ENCODE measurements at regions not wholly inside any gene's neighbourhood (a gene's known extent, or its start where the extent isn't known, plus 50 kb on each side); places are given as distances from the start of the nearest gene placed in this dataset.

- POLR2A ChIA-PET = no interaction called here
- intact Hi-C loops (cut with micrococcal nuclease) = no loop called here
- CTCF ChIA-PET = no interaction called here
Measured at GRCh38 chr6:21823371-21823770, 229.8 kb downstream of the SOX4 start.

GRCh38 chr6:21824431-21825177 is 231.1 kb downstream of the SOX4 start:
- ChIA-PET POLR2A (no interaction called here), CTCF (no interaction called here)
- no peaks in the 10 kb centered on the region for H3K4me1 Mint-ChIP-seq
- no peaks in the 10 kb centered on the region for H3K36me3 Mint-ChIP-seq (ENCODE audit: low read depth)
- TF ChIP-seq CTCF (IDR thresholded peaks at IDR 0.05) = no peak
- no peaks in the 10 kb centered on the region for H3K27me3 Mint-ChIP-seq
- DNase-seq (no peak), ATAC-seq (ENCODE audit: low read depth) (no peak)
- H3K4me3 Mint-ChIP-seq = no peak overlapping the region
- intact Hi-C loops (cut with micrococcal nuclease) = no loop called here
- no peak overlapping the region for H3K27ac Mint-ChIP-seq
- no peaks in the 10 kb centered on the region for H3K9me3 Mint-ChIP-seq

More at GRCh38 chr6:21823371-21823770, 229.8 kb downstream of the SOX4 start:
- Mint-ChIP-seq H3K4me1 (no peaks in the 10 kb centered on the region), H3K27ac (no peak overlapping the region), H3K36me3 (ENCODE audit: low read depth) (no peaks in the 10 kb centered on the region), H3K9me3 (no peaks in the 10 kb centered on the region), H3K4me3 (no peak overlapping the region), H3K27me3 (no peaks in the 10 kb centered on the region)
- no peak for ATAC-seq (ENCODE audit: low read depth)
- no peak for DNase-seq
- TF ChIP-seq CTCF (IDR thresholded peaks at IDR 0.05) = no peak

GRCh38 chr6:21826023-21826422 is 232.5 kb downstream of the SOX4 start:
- TF ChIP-seq CTCF (IDR thresholded peaks at IDR 0.05) = no peak
- ATAC-seq (ENCODE audit: low read depth) (no peak), DNase-seq (no peak)
- intact Hi-C loops (cut with micrococcal nuclease) = no loop called here
- POLR2A ChIA-PET = no interaction called here
- Mint-ChIP-seq H3K36me3 (ENCODE audit: low read depth) (no peaks in the 10 kb centered on the region), H3K9me3 (no peaks in the 10 kb centered on the region), H3K4me3 (no peak overlapping the region), H3K27ac (no peak overlapping the region), H3K27me3 (no peaks in the 10 kb centered on the region), H3K4me1 (no peaks in the 10 kb centered on the region)
- CTCF ChIA-PET = no interaction called here

- no peak for DNase-seq
- no peaks in the 10 kb centered on the region for H3K36me3 Mint-ChIP-seq (ENCODE audit: low read depth)
- no peak for TF ChIP-seq CTCF (IDR thresholded peaks at IDR 0.05)
Measured at GRCh38 chr6:21826904-21827303, 233.4 kb downstream of the SOX4 start.

GRCh38 chr6:21827425-21828202 is 234.1 kb downstream of the SOX4 start:
- DNase-seq = no peak
- no peak for TF ChIP-seq CTCF (IDR thresholded peaks at IDR 0.05)
- intact Hi-C loops (cut with micrococcal nuclease) = no loop called here
- POLR2A ChIA-PET = no interaction called here
- no peaks in the 10 kb centered on the region for H3K36me3 Mint-ChIP-seq (ENCODE audit: low read depth)
- H3K27ac Mint-ChIP-seq = no peak overlapping the region
- peaks cover 2% of the 10 kb centered on the region for H3K27me3 Mint-ChIP-seq
- H3K4me3 Mint-ChIP-seq = no peak overlapping the region
- CTCF ChIA-PET = no interaction called here
- ATAC-seq (ENCODE audit: low read depth) = no peak
- no peaks in the 10 kb centered on the region for H3K9me3 Mint-ChIP-seq
- peaks cover 3% of the 10 kb centered on the region for H3K4me1 Mint-ChIP-seq

More at GRCh38 chr6:21826904-21827303, 233.4 kb downstream of the SOX4 start:
- no peak overlapping the region for H3K4me3 Mint-ChIP-seq
- H3K27me3 Mint-ChIP-seq = no peaks in the 10 kb centered on the region
- H3K9me3 Mint-ChIP-seq = no peaks in the 10 kb centered on the region
- intact Hi-C loops (cut with micrococcal nuclease) = no loop called here
- no peak for ATAC-seq (ENCODE audit: low read depth)
- H3K27ac Mint-ChIP-seq = no peak overlapping the region
- H3K4me1 Mint-ChIP-seq = peaks cover 3% of the 10 kb centered on the region
- POLR2A ChIA-PET = no interaction called here
- CTCF ChIA-PET = no interaction called here

All from activated B cell treated with CpG ODN at 0.5 μM for 24 hours (primary cell).